SK-N-SH (cell line): ENCODE measurements at regions not wholly inside any gene's neighbourhood (a gene's known extent, or its start where the extent isn't known, plus 50 kb on each side); places are given as distances from the start of the nearest gene placed in this dataset.

ENCODE experiments used
- CTCF ChIA-PET: fragments of 300-600, 350-600 bp; formaldehyde crosslinking; extraction: SDS; loops from one replicate; lab custom pipeline; 2021; lab: Yijun Ruan, JAX
- POLR2A ChIA-PET: fragments of 350-600 bp; sonication (Branson Sonifier 250); formaldehyde crosslinking; extraction: SDS; loops from one replicate; lab custom pipeline; 2020; ENCODE audit warnings: antibody characterized with exemption, inconsistent platforms; lab: Yijun Ruan, JAX
- DNase-seq: peaks from one replicate; pipeline ENCODE4 v3.0.0; 2012
- H2AFZ ChIP-seq: fragments of 200-600 bp; sonication (generic); 2 replicates; pipeline ENCODE4 v1.8.1; 2016; ENCODE audit warnings: antibody characterized with exemption, mild to moderate bottlenecking, low read depth
- H3F3A ChIP-seq: fragments of 200-600 bp; sonication (generic); replicated peaks from 2 replicates; pipeline ENCODE3; 2016; ENCODE audit warnings: antibody characterized with exemption, mild to moderate bottlenecking; ENCODE audit not compliant: insufficient read depth
- H3K27ac ChIP-seq, 2 experiments: fragments of 200-500 bp in 1 of 2; fragments of 200-600 bp in 1 of 2; sonication (Bioruptor generic) in 1 of 2; sonication (generic), shearing (Covaris generic) in 1 of 2; 2 replicates each; pipeline versions ENCODE4 v1.5.1 to v1.6.1; 2014 to 2016; ENCODE audit warnings: low read depth in 2 of 2, inconsistent platforms in 1 of 2, low read length in 1 of 2, mild to moderate bottlenecking in 1 of 2, mixed read lengths in 1 of 2
- H3K27me3 ChIP-seq: fragments of 200-600 bp; sonication (generic), shearing (Covaris generic); 2 replicates; pipeline ENCODE4 v1.6.1; 2016; ENCODE audit warnings: mixed run types; ENCODE audit not compliant: insufficient read depth
- H3K36me3 ChIP-seq, 2 experiments: fragments of 200-500 bp in 1 of 2; fragments of 200-600 bp in 1 of 2; sonication (Bioruptor generic) in 1 of 2; sonication (generic) in 1 of 2; replicated peaks in 1 of 2; 2 replicates each; pipeline versions ENCODE3 to v1.5.1; 2014 to 2016; ENCODE audit warnings: low read length in 1 of 2, mild to moderate bottlenecking in 1 of 2; ENCODE audit not compliant: insufficient read depth in 2 of 2, control insufficient read depth in 1 of 2
- H3K4me1 ChIP-seq, 2 experiments: fragments of 200-500 bp in 1 of 2; fragments of 200-600 bp in 1 of 2; sonication (Bioruptor generic) in 1 of 2; sonication (generic), shearing (Covaris generic) in 1 of 2; 2 replicates each; pipeline versions ENCODE4 v1.5.1 to v1.6.1; 2014 to 2016; ENCODE audit warnings: low read depth in 1 of 2, low read length in 1 of 2, mixed run types in 1 of 2; ENCODE audit not compliant: insufficient read depth in 2 of 2, control insufficient read depth in 1 of 2
- H3K4me2 ChIP-seq: fragments of 200-600 bp; sonication (generic), shearing (Covaris generic); 2 replicates; pipeline ENCODE4 v1.6.1; 2017; ENCODE audit warnings: mixed run types
- H3K4me3 ChIP-seq, 2 experiments: fragments of 200-500 bp in 1 of 2; fragments of 200-600 bp in 1 of 2; sonication (Bioruptor generic) in 1 of 2; sonication (generic), shearing (Covaris generic) in 1 of 2; 2 replicates each; pipeline versions ENCODE4 v1.5.1 to v1.8.1; 2014 to 2016; ENCODE audit warnings: low read depth in 2 of 2, inconsistent platforms in 1 of 2, low read length in 1 of 2, mild to moderate bottlenecking in 1 of 2, mixed read lengths in 1 of 2, moderate library complexity in 1 of 2
- H3K79me2 ChIP-seq: fragments of 200-600 bp; sonication (generic); 2 replicates; pipeline ENCODE4 v1.8.1; 2017; ENCODE audit warnings: mild to moderate bottlenecking; ENCODE audit not compliant: insufficient read depth
- H3K9ac ChIP-seq: fragments of 200-600 bp; sonication (generic); 2 replicates; pipeline ENCODE4 v1.6.1; 2017; ENCODE audit warnings: mixed run types
- H3K9me2 ChIP-seq: fragments of 200-600 bp; sonication (generic); 2 replicates; pipeline ENCODE4 v1.6.1; 2017; ENCODE audit warnings: mixed run types
- H3K9me3 ChIP-seq: fragments of 200-600 bp; sonication (generic); 2 replicates; pipeline ENCODE4 v1.6.1; 2017; ENCODE audit warnings: mixed run types, mild to moderate bottlenecking, moderate library complexity
- H4K20me1 ChIP-seq: fragments of 200-600 bp; sonication (generic); 2 replicates; pipeline ENCODE4 v1.6.1; 2017; ENCODE audit warnings: mild to moderate bottlenecking, mixed run types; ENCODE audit not compliant: insufficient read depth
- CHD2 ChIP-seq: fragments of 150-350 bp; IDR thresholded peaks from 2 replicates; pipeline ENCODE4 v1.6.1; 2018; ENCODE audit warnings: low read length; ENCODE audit not compliant: partially characterized antibody
- ELF1 ChIP-seq: IDR thresholded peaks from 2 replicates; pipeline ENCODE4 v1.4.0; 2012
- FOXJ3 ChIP-seq: sonication (generic); formaldehyde crosslinking; IDR thresholded peaks from 2 replicates; pipeline ENCODE4 v1.5.1; 2020; ENCODE audit warnings: mild to moderate bottlenecking, missing genetic modification reagents
- FOXM1 ChIP-seq: IDR thresholded peaks from 2 replicates; pipeline ENCODE4 v1.4.0; 2012; ENCODE audit warnings: low read depth, mild to moderate bottlenecking
- GABPA ChIP-seq: IDR thresholded peaks from 2 replicates; pipeline ENCODE4 v1.4.0; 2012; ENCODE audit warnings: low read depth, mild to moderate bottlenecking
- IRF3 ChIP-seq: fragments of 150-350 bp; IDR thresholded peaks from 2 replicates; pipeline ENCODE4 v1.6.1; 2016; ENCODE audit warnings: mild to moderate bottlenecking, low read depth, low read length
- MXI1 ChIP-seq: IDR thresholded peaks from 2 replicates; pipeline ENCODE4 v1.6.1; 2012; ENCODE audit warnings: mild to moderate bottlenecking, low read depth, low read length, improper control_type of control experiment
- NRF1 ChIP-seq: IDR thresholded peaks from 2 replicates; pipeline ENCODE4 v1.6.1; 2012; ENCODE audit warnings: low read depth, mild to moderate bottlenecking, low read length
- REST ChIP-seq: IDR thresholded peaks from 2 replicates; pipeline ENCODE4 v1.6.1; 2012; ENCODE audit warnings: mild to moderate bottlenecking, low read depth, low read length, moderate library complexity
- TAF1 ChIP-seq: IDR thresholded peaks from 2 replicates; pipeline ENCODE4 v1.6.1; 2012; ENCODE audit warnings: low read depth, mild to moderate bottlenecking, low read length, moderate library complexity, borderline replicate concordance
- WGBS: methylation state at CpG from one replicate; pipeline ENCODE4 v1.1.6; 2017; ENCODE audit warnings: low lambda C conversion rate; 5-methylcytosine and 5-hydroxymethylcytosine counted together
- TF ChIP-seq, protein P1 (sequence below): IDR thresholded peaks from 2 replicates; pipeline ENCODE4 v1.4.0; 2012; ENCODE audit warnings: low read depth
- TF ChIP-seq, protein P2 (sequence below): IDR thresholded peaks from 2 replicates; pipeline ENCODE4 v1.4.0; 2012; ENCODE audit warnings: low read depth, borderline replicate concordance

GRCh38 chr13:54366728-54367127 is 1338.1 kb downstream of the OLFM4 start:
- no peak overlapping the region for H3K4me2 ChIP-seq
- no peaks in the 10 kb centered on the region for H3K27me3 ChIP-seq
- H3F3A ChIP-seq: no peaks in the 10 kb centered on the region
- 23% methylated on average over 1 of the region's 1 CpG for WGBS
- no peak for DNase-seq
- H3K9ac ChIP-seq: no peak overlapping the region
- no peak overlapping the region for H3K27ac ChIP-seq
- TF ChIP-seq MXI1 (no peak), REST (no peak), FOXM1 (no peak), TAF1 (no peak), CHD2 (no peak), FOXJ3 (CRISPR knock-in tag) (no peak), IRF3 (no peak), NRF1 (no peak), GABPA (no peak), ELF1 (no peak)
- TF ChIP-seq, protein P1, sequence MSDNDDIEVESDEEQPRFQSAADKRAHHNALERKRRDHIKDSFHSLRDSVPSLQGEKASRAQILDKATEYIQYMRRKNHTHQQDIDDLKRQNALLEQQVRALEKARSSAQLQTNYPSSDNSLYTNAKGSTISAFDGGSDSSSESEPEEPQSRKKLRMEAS: no peak
- TF ChIP-seq, protein P2, sequence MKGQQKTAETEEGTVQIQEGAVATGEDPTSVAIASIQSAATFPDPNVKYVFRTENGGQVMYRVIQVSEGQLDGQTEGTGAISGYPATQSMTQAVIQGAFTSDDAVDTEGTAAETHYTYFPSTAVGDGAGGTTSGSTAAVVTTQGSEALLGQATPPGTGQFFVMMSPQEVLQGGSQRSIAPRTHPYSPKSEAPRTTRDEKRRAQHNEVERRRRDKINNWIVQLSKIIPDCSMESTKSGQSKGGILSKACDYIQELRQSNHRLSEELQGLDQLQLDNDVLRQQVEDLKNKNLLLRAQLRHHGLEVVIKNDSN: no peak
- peaks cover 2% of the 10 kb centered on the region; the same call in 1 of the 2 replicates for H3K9me2 ChIP-seq
- H3K4me1 ChIP-seq: no peaks in the 10 kb centered on the region
- H4K20me1 ChIP-seq: no peaks in the 10 kb centered on the region
- ChIA-PET POLR2A (no interaction called here), CTCF (no interaction called here)
- no peak overlapping the region for H2AFZ ChIP-seq
- H3K36me3 ChIP-seq: no peaks in the 10 kb centered on the region
- no peak overlapping the region for H3K4me3 ChIP-seq
- no peaks in the 10 kb centered on the region for H3K79me2 ChIP-seq
- no peaks in the 10 kb centered on the region for H3K9me3 ChIP-seq
